22Rv1 (cell line): ENCODE measurements at regions not wholly inside any gene's neighbourhood (a gene's known extent, or its start where the extent isn't known, plus 50 kb on each side); places are given as distances from the start of the nearest gene placed in this dataset.
"Not testable (repeated sequence)": the region's sequence is repeated elsewhere in the genome, so short reads cannot be mapped to it uniquely, and the experiment has no call there.

Experiments
- H3K27ac ChIP-seq: fragments of 450-650 bp; 2 replicates; pipeline ENCODE4 v1.5.1; 2017
- ZFX ChIP-seq: fragments of 450-650 bp; IDR thresholded peaks from 2 replicates; pipeline ENCODE4 v1.6.1; 2017; ENCODE audit warnings: antibody characterized with exemption, borderline replicate concordance
- TF ChIP-seq, protein P1 (sequence below): fragments of 450-650 bp; IDR thresholded peaks from 2 replicates; pipeline ENCODE4 v1.5.1; 2017; ENCODE audit warnings: mild to moderate bottlenecking

- no peak overlapping the region for H3K27ac ChIP-seq
- no peak for TF ChIP-seq ZFX
- TF ChIP-seq, protein P1, sequence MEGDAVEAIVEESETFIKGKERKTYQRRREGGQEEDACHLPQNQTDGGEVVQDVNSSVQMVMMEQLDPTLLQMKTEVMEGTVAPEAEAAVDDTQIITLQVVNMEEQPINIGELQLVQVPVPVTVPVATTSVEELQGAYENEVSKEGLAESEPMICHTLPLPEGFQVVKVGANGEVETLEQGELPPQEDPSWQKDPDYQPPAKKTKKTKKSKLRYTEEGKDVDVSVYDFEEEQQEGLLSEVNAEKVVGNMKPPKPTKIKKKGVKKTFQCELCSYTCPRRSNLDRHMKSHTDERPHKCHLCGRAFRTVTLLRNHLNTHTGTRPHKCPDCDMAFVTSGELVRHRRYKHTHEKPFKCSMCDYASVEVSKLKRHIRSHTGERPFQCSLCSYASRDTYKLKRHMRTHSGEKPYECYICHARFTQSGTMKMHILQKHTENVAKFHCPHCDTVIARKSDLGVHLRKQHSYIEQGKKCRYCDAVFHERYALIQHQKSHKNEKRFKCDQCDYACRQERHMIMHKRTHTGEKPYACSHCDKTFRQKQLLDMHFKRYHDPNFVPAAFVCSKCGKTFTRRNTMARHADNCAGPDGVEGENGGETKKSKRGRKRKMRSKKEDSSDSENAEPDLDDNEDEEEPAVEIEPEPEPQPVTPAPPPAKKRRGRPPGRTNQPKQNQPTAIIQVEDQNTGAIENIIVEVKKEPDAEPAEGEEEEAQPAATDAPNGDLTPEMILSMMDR: no peak
Measured at GRCh38 chr2:95760806-95761525, 169.2 kb downstream of the TRIM43 start.

GRCh38 chr2:95761556-95761955 lies 169.8 kb downstream of the TRIM43 start:
- no peak overlapping the region for H3K27ac ChIP-seq
- no peak for TF ChIP-seq ZFX
- TF ChIP-seq, protein P1: no peak

- not testable (repeated sequence) for H3K27ac ChIP-seq
Measured at GRCh38 chr2:95762023-95763021, 170.5 kb downstream of the TRIM43 start.

DNA sequence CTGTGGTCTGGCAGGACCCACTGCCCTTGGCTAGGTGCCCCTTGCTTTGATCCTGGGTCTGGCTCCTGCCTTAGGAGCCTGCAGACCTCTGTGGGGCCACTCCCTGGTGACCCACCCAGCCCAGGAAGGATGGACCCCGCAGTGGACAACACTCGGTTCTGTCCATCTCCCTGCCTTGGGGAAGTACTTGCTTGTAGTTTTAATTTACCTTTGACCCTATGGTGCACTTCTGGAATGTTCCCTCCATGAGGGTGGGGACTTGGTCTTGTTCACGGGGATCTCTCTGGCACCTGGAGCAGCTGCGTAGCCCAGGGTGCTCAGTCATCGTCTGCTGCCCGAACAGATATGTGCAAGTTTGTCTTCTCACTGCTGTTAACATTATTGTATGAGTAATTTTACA lies 171.3 kb downstream of the TRIM43 start:
- not testable (repeated sequence) for H3K27ac ChIP-seq

DNA sequence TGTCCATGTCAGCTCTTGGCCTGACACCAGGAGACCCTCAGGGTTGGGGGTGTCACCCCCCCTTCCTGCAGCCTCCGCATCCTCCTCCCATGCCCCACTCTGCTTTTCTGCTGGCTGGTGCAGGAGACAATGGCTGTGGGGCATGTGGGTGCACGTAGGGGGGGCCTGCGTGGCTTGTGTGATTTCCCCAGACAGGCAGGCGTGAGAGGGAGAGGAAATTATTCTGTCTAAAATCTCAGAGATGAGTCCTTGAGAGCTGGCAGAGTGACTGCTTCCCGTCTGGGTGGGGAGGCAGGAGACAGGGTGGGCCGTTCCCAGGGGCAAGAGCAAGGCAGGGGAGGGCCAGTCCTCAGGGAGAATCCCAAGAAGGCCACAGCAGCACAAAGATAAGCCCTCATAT lies 173.2 kb downstream of the TRIM43 start:
- not testable (repeated sequence) for H3K27ac ChIP-seq

GRCh38 chr2:95765925-95766910 lies 174.4 kb downstream of the TRIM43 start:
- H3K27ac ChIP-seq: not testable (repeated sequence)

DNA sequence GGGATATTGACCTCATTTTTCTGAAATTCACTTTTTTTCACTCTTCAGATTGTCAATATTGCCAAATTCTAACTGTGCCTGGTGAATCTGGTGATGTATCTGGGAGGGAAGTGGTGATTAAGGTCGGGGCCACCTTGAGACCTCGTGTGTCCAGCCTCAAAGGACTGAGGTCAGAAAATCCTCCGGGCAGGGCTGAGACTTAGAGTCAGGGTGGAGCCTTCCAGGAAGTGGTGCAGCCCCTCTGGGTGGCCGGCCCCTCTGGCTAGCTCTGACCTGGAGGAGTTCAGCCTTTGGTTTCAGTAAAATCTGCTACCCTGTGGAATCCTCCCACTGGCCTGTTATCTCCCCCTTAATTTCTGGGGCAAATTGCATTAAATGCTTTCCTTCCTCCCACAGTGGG lies 175.7 kb downstream of the TRIM43 start:
- H3K27ac ChIP-seq: not testable (repeated sequence)

DNA sequence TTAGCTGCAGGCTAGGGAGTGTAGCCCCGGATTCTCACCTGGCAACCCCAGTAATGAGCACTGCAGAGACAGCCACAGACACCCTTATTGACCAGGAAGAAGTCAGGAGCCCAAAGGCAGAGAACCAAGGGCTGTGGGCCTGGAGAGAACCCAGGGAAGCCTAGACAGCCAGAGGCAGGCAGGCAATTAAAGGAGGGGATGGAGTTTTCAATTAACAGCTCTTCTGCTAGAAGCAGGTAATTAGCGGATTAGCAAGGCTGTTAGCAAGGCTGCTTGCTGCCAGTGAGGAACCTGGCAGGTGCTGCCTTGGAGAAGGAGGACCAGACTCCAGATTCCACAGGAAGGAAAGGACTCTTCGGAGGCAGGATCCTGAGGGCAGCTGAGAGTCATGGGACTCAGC lies 176.1 kb downstream of the TRIM43 start:
- not testable (repeated sequence) for H3K27ac ChIP-seq

DNA sequence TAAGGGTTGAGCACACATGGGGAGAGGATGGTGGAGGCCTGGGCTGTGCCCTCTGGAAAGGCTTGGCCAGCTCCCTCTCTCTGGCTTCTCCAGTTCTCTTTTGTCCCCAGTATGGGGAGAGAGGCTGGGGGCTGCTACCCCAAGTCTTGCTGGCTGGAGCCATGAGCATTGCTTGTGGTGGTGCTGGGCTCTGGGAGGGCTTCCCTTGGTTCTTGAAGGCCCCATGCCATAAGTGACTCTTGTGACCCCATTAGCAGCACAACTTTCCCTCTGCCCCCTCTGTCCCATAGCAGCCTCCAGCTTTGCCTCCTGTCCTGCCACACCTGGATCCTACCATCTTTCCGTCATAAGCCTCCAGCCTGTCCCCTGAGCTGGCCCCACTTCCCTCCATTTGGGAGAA lies 177.5 kb downstream of the TRIM43 start:
- H3K27ac ChIP-seq: not testable (repeated sequence)

DNA sequence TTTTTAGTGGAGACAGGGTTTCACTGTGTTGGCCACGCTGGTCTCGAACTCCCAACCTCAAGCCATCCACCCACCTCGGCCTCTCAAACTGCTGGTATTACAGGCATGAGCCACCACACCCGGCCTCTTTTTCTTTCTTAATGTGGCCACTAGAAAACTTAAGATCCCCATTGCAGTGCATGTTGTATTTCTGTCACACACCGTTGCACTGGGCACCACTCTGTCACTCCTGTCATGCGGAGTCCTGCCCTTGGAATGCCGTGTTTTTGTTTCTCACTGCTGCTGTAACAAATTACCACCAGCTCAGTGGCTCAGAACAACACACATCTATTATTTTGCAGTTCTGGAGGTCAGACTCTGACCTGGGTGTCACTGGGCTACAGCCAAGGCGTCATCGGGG lies 178.9 kb downstream of the TRIM43 start:
- not testable (repeated sequence) for H3K27ac ChIP-seq

DNA sequence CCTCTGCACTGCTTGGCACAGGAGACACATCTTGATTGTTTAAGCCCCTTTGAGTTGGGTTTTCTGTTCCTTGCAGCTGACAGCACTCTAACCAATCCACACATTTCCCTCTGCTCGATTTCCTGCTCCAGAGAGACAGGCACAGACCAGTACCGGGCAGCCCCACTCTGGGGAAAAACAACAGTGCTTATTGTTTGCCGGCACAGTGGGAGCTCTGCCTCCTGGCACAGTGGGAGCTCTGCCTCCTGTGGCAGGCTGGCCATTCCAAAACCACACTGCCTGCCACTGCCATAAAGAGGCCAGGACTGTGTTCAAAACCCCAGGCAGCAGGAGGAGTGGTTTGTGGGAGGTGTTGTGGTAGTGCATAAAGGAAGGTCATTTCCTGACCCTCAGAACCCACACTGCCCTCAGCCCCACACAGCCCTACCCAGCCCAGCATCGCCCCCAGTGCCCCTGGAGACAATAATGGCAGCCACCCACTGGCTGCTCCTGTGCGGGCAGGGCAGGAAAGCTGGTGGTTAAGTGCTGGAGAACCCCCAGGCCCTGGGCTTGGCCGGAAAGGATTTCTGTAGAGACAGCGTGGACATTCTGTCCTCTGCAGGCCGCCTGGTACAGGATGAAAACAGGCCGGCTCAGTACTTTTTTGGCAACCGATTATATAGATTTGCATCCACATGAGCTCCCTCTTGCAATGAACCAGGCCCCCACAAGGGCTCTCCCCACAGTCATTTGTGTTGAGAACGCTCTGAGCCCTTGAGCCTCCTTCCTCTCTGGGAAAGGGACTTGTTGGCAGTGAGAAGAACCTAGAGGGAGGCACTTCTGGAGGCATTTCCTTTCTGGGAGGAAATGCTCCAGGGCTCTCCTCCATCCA lies 182.8 kb downstream of the TRIM43 start:
- H3K27ac ChIP-seq: not testable (repeated sequence)

DNA sequence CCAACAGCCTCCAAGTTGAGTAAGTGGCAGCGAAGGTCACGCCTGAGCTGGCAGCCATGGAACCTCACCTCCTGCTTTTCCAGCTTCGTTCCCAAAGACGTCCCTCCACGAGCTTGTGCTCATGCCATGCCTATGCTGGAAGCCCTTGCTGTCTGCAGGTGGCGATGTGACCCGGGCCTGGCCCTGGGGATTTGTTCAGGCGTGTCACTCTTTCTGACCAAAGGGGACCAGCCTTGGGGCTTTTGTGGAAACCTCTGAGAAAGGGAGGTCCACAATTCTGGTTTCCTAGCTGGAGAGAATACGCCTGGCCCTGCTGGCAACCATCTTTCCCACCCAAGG lies 183.4 kb downstream of the TRIM43 start:
- H3K27ac ChIP-seq: not testable (repeated sequence)
